HepG2 (cell line): ENCODE measurements at regions not wholly inside any gene's neighbourhood (a gene's known extent, or its start where the extent isn't known, plus 50 kb on each side); places are given as distances from the start of the nearest gene placed in this dataset.

Experiments used
- ARHGAP35 ChIP-seq: sonication (generic); formaldehyde crosslinking; IDR thresholded peaks from 2 replicates; pipeline ENCODE4 v1.9.0; 2022; ENCODE audit warnings: mild to moderate bottlenecking, inconsistent platforms, moderate library complexity, missing genetic modification reagents, borderline replicate concordance
- ELK4 ChIP-seq: sonication (generic); formaldehyde crosslinking; IDR thresholded peaks from 2 replicates; pipeline ENCODE4 v1.9.0; 2021; ENCODE audit warnings: missing genetic modification reagents, borderline replicate concordance
- KMT2A ChIP-seq: sonication (generic); formaldehyde crosslinking; IDR thresholded peaks from 2 replicates; pipeline ENCODE4 v1.4.0; 2020; ENCODE audit warnings: missing genetic modification reagents
- MAX ChIP-seq: IDR thresholded peaks from 2 replicates; pipeline ENCODE4 v1.6.1; 2012; ENCODE audit warnings: inconsistent platforms
- POLR2A ChIP-seq, 2 experiments: IDR thresholded peaks; 2 replicates each; pipeline ENCODE4 v1.6.1; 2011; ENCODE audit warnings: low read depth in 2 of 2, low read length in 2 of 2, mild to moderate bottlenecking in 1 of 2, moderate library complexity in 1 of 2; ENCODE audit not compliant: insufficient read depth in 1 of 2
- RFX1 ChIP-seq: fragments of 450-650 bp; IDR thresholded peaks from 2 replicates; pipeline ENCODE4 v1.6.1; 2017
- RFX5 ChIP-seq: IDR thresholded peaks from 2 replicates; pipeline ENCODE4 v1.6.1; 2011; ENCODE audit warnings: low read depth, low read length, improper control_type of control experiment
- RNF2 ChIP-seq: fragments of 450-650 bp; conservative IDR thresholded peaks from 2 replicates; pipeline ENCODE4 v1.6.1; 2016; ENCODE audit warnings: low read depth
- THAP9 ChIP-seq: sonication (generic); formaldehyde crosslinking; IDR thresholded peaks from 2 replicates; pipeline ENCODE4; 2020; ENCODE audit warnings: missing genetic modification reagents, mild to moderate bottlenecking, borderline replicate concordance
- TRIM24 ChIP-seq: sonication (generic); formaldehyde crosslinking; IDR thresholded peaks from 2 replicates; pipeline ENCODE4 v1.8.0; 2022; ENCODE audit warnings: mild to moderate bottlenecking, missing genetic modification reagents
- ZNF253 ChIP-seq: sonication (generic); formaldehyde crosslinking; IDR thresholded peaks from 2 replicates; pipeline ENCODE4 v1.8.0; 2022; ENCODE audit warnings: mild to moderate bottlenecking, missing genetic modification reagents, borderline replicate concordance

GRCh38 chr2:200218645-200219044, 87.8 kb upstream of the SPATS2L start:
- TF ChIP-seq KMT2A (CRISPR knock-in tag) (no peak), RFX5 (no peak), POLR2A (IDR thresholded peaks at IDR 0.05; ENCODE audit: insufficient read depth in 1 of 2, low read depth in 2 of 2, low read length in 2 of 2) (no peak), RFX1 (no peak), ELK4 (CRISPR knock-in tag) (no peak), TRIM24 (no peak), RNF2 (no peak), ARHGAP35 (CRISPR knock-in tag) (no peak), THAP9 (no peak), MAX (no peak), ZNF253 (CRISPR knock-in tag) (no peak)
